OCI-LY7 (cell line): ENCODE measurements at regions not wholly inside any gene's neighbourhood (a gene's known extent, or its start where the extent isn't known, plus 50 kb on each side); places are given as distances from the start of the nearest gene placed in this dataset.

Experiments
- BruUV-seq: library from RNA; stranded (reverse); fragments of 400-500 nt; replicated peaks from 2 replicates; lab custom pipeline; 2021; lab: Mats Ljungman, UMichigan
- CTCF ChIA-PET: fragments of 300-600 bp; sonication (Branson Sonifier 250); formaldehyde crosslinking; loops from one replicate; lab custom pipeline; 2022; ENCODE audit warnings: antibody characterized with exemption; ENCODE audit not compliant: unreplicated experiment; lab: Charles Lee
- POLR2A ChIA-PET: fragments of 300-600 bp; sonication (Branson Sonifier 250); formaldehyde crosslinking; loops from one replicate; lab custom pipeline; 2022; ENCODE audit warnings: antibody characterized with exemption; lab: Charles Lee
- DNase-seq: peaks from one replicate; pipeline ENCODE4 v3.0.0-alpha.2; 2015; ENCODE audit warnings: low spot score
- H2AFZ ChIP-seq: fragments of 200-600 bp; sonication (generic), shearing (Covaris generic); 2 replicates; pipeline ENCODE4 v1.6.1; 2014; ENCODE audit warnings: mild to moderate bottlenecking, antibody characterized with exemption, low read length, moderate library complexity
- H3K27ac ChIP-seq: fragments of 200-600 bp; sonication (generic); 2 replicates; pipeline ENCODE4 v1.5.1; 2014; ENCODE audit warnings: mixed run types, low read depth, mild to moderate bottlenecking, moderate library complexity, low read length, inconsistent platforms; ENCODE audit not compliant: poor library complexity, severe bottlenecking
- H3K36me3 ChIP-seq: fragments of 200-600 bp; sonication (generic); 2 replicates; pipeline ENCODE4 v1.6.1; 2014; ENCODE audit warnings: mild to moderate bottlenecking, antibody characterized with exemption, low read length, moderate library complexity, mixed read lengths; ENCODE audit not compliant: insufficient read depth
- H3K4me1 ChIP-seq: fragments of 200-600 bp; sonication (generic); 2 replicates; pipeline ENCODE4 v1.5.1; 2014; ENCODE audit warnings: mild to moderate bottlenecking, low read length; ENCODE audit not compliant: insufficient read depth, poor library complexity, severe bottlenecking
- H3K4me2 ChIP-seq: fragments of 200-600 bp; sonication (generic); 2 replicates; pipeline ENCODE4 v1.6.1; 2014; ENCODE audit warnings: mild to moderate bottlenecking, low read length
- H3K4me3 ChIP-seq: fragments of 200-600 bp; sonication (generic); 2 replicates; pipeline ENCODE4 v1.5.1; 2014; ENCODE audit warnings: mild to moderate bottlenecking, low read depth, low read length; ENCODE audit not compliant: poor library complexity, severe bottlenecking
- H3K79me2 ChIP-seq: fragments of 200-600 bp; sonication (generic); 2 replicates; pipeline ENCODE4 v1.6.1; 2016; ENCODE audit warnings: low read depth, mild to moderate bottlenecking, low read length, moderate library complexity, mixed read lengths; ENCODE audit not compliant: insufficient read depth
- H3K9me2 ChIP-seq: fragments of 200-600 bp; sonication (generic); 2 replicates; pipeline ENCODE4 v1.6.1; 2016; ENCODE audit warnings: mild to moderate bottlenecking, low read length, mixed read lengths; ENCODE audit not compliant: insufficient read depth
- H3K9me3 ChIP-seq: fragments of 200-600 bp; sonication (generic); 2 replicates; pipeline ENCODE4 v1.6.1; 2014; ENCODE audit warnings: mild to moderate bottlenecking, mixed run types, low read length, mixed read lengths
- H4K20me1 ChIP-seq: fragments of 200-600 bp; sonication (generic); 2 replicates; pipeline ENCODE4 v1.6.1; 2014; ENCODE audit warnings: mild to moderate bottlenecking, antibody characterized with exemption, low read length, moderate library complexity, mixed read lengths; ENCODE audit not compliant: insufficient read depth
- CTCF ChIP-seq: fragments of 200-600 bp; sonication (generic); conservative IDR thresholded peaks from 2 replicates; pipeline ENCODE4 v1.5.1; 2014; ENCODE audit warnings: mild to moderate bottlenecking, antibody characterized with exemption, low read length, moderate library complexity, mixed read lengths
- EZH2phosphoT487 ChIP-seq: fragments of 200-600 bp; sonication (generic); IDR thresholded peaks from 2 replicates; pipeline ENCODE4 v1.6.1; 2018; ENCODE audit warnings: low read depth, borderline replicate concordance, mild to moderate bottlenecking, mixed run types, antibody characterized with exemption, low read length, moderate library complexity, mixed read lengths
- intact Hi-C: fragments of 100-400 bp; cut with micrococcal nuclease; formaldehyde crosslinking; loops from one replicate; pipeline ENCODE4 v1.10.0; 2022; ENCODE audit not compliant: unreplicated experiment

GRCh38 chr10:110396284-110396651 is 91.5 kb upstream of the SMNDC1 start:
- BruUV-seq: no TSS peak
- ChIA-PET CTCF (no interaction called here), POLR2A (interaction anchor here (0.9 to 2.1 kb wide), 6 partner anchors 9 to 52 kb away, joined by 3 to 8 read pairs (median 4); no protein-coding TSS in a partner anchor)
- H4K20me1 ChIP-seq: no peaks in the 10 kb centered on the region
- H3K9me3 ChIP-seq: no peaks in the 10 kb centered on the region
- no peaks in the 10 kb centered on the region for H3K9me2 ChIP-seq
- no peak overlapping the region for H3K4me2 ChIP-seq
- no peak overlapping the region for H2AFZ ChIP-seq
- TF ChIP-seq CTCF (no peak), EZH2phosphoT487 (no peak)
- no peak for DNase-seq
- no peaks in the 10 kb centered on the region for H3K36me3 ChIP-seq
- peaks cover 5% of the 10 kb centered on the region for H3K4me1 ChIP-seq
- intact Hi-C loops: no loop called here
- no peak overlapping the region for H3K27ac ChIP-seq
- no peaks in the 10 kb centered on the region for H3K79me2 ChIP-seq
- no peak overlapping the region for H3K4me3 ChIP-seq

- POLR2A ChIA-PET: interaction anchor here (0.7 to 1.6 kb wide), 4 partner anchors 10 to 50 kb away, joined by 3 to 9 read pairs (median 4); no protein-coding TSS in a partner anchor
- no peak overlapping the region for H3K4me2 ChIP-seq
These were observed 93.1 kb upstream of the SMNDC1 start for GRCh38 chr10:110397856-110398255.

GRCh38 chr10:110398419-110399105 is 93.8 kb upstream of the SMNDC1 start:
- no peaks in the 10 kb centered on the region for H3K9me3 ChIP-seq
- no peak overlapping the region for H2AFZ ChIP-seq
- H3K79me2 ChIP-seq: no peaks in the 10 kb centered on the region
- H3K4me3 ChIP-seq: no peak overlapping the region
- no peaks in the 10 kb centered on the region for H3K9me2 ChIP-seq
- H3K4me1 ChIP-seq: peaks cover 11% of the 10 kb centered on the region
- H3K4me2 ChIP-seq: no peak overlapping the region
- DNase-seq: no peak
- intact Hi-C loops: no loop called here
- H4K20me1 ChIP-seq: no peaks in the 10 kb centered on the region
- TF ChIP-seq CTCF (no peak), EZH2phosphoT487 (no peak)
- no TSS peak for BruUV-seq
- no peaks in the 10 kb centered on the region for H3K36me3 ChIP-seq
- ChIA-PET POLR2A (interaction anchor here (0.7 kb wide), 1 partner anchor 14 kb away, joined by 3 read pairs; no protein-coding TSS in a partner anchor), CTCF (no interaction called here)
- H3K27ac ChIP-seq: no peak overlapping the region

More at GRCh38 chr10:110397856-110398255, 93.1 kb upstream of the SMNDC1 start:
- H4K20me1 ChIP-seq: no peaks in the 10 kb centered on the region
- intact Hi-C loops: no loop called here
- no TSS peak for BruUV-seq
- H3K4me1 ChIP-seq: peaks cover 11% of the 10 kb centered on the region
- DNase-seq: no peak
- no peaks in the 10 kb centered on the region for H3K9me3 ChIP-seq
- H3K79me2 ChIP-seq: no peaks in the 10 kb centered on the region
- H3K27ac ChIP-seq: no peak overlapping the region
- CTCF ChIA-PET: interaction anchor here (1.1 kb wide), 1 partner anchor 11 kb away, joined by 4 read pairs; no protein-coding TSS in a partner anchor
- H2AFZ ChIP-seq: no peak overlapping the region
- no peak overlapping the region for H3K4me3 ChIP-seq
- no peaks in the 10 kb centered on the region for H3K36me3 ChIP-seq
- TF ChIP-seq EZH2phosphoT487: no peak
- no peaks in the 10 kb centered on the region for H3K9me2 ChIP-seq
